Tibial nerve (tissue), 3 donors: ENCODE measurements at regions not wholly inside any gene's neighbourhood (a gene's known extent, or its start where the extent isn't known, plus 50 kb on each side); places are given as distances from the start of the nearest gene placed in this dataset.

Experiments
- POLR2A ChIP-seq, 2 donors: fragments of 450-650 bp; IDR thresholded peaks; one replicate each; pipeline ENCODE4 v1.6.1; 2017; ENCODE audit warnings: antibody characterized with exemption in 2 of 2, mild to moderate bottlenecking in 2 of 2, moderate library complexity in 2 of 2
- TF ChIP-seq, protein P1 (sequence below), 5 experiments: fragments of 200-600 bp in 3 of 5; fragments of 450-650 bp in 2 of 5; sonication (generic) in 3 of 5; IDR thresholded peaks; one replicate each; pipeline ENCODE4 v1.5.1; 2016 to 2019; ENCODE audit warnings: antibody characterized with exemption in 5 of 5, mild to moderate bottlenecking in 3 of 5, moderate library complexity in 2 of 5

- TF ChIP-seq, protein P1, sequence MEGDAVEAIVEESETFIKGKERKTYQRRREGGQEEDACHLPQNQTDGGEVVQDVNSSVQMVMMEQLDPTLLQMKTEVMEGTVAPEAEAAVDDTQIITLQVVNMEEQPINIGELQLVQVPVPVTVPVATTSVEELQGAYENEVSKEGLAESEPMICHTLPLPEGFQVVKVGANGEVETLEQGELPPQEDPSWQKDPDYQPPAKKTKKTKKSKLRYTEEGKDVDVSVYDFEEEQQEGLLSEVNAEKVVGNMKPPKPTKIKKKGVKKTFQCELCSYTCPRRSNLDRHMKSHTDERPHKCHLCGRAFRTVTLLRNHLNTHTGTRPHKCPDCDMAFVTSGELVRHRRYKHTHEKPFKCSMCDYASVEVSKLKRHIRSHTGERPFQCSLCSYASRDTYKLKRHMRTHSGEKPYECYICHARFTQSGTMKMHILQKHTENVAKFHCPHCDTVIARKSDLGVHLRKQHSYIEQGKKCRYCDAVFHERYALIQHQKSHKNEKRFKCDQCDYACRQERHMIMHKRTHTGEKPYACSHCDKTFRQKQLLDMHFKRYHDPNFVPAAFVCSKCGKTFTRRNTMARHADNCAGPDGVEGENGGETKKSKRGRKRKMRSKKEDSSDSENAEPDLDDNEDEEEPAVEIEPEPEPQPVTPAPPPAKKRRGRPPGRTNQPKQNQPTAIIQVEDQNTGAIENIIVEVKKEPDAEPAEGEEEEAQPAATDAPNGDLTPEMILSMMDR (IDR thresholded peaks at IDR 0.05): no peak
- TF ChIP-seq POLR2A (IDR thresholded peaks at IDR 0.05): no peak
Measured at GRCh38 chr5:30959238-30959637, 234.2 kb upstream of the CDH6 start.
